HepG2 (cell line): ENCODE measurements at regions not wholly inside any gene's neighbourhood (a gene's known extent, or its start where the extent isn't known, plus 50 kb on each side); places are given as distances from the start of the nearest gene placed in this dataset.
A peak's percentile ranks its signal among the peaks of the same experiment; 100 is the strongest.

ENCODE experiments used
- ATAC-seq: fragments of 200-7000 bp; cut with Tn5 transposase; 3 replicates; pipeline ENCODE4 v1.9.1; 2020; ENCODE audit warnings: mild to moderate bottlenecking, moderate library complexity
- BruUV-seq: library from RNA; stranded (reverse); fragments of 400-500 nt; replicated peaks from 2 replicates; lab custom pipeline; 2021; lab: Mats Ljungman, UMichigan
- CTCF ChIA-PET: fragments of 300-600 bp; formaldehyde crosslinking; extraction: SDS; loops from one replicate; lab custom pipeline; 2021; ENCODE audit warnings: low total read pairs, inconsistent platforms, low intra/inter-chr PET ratio; lab: Yijun Ruan, JAX
- POLR2A ChIA-PET: fragments of 350-600 bp; sonication (Branson Sonifier 250); formaldehyde crosslinking; loops from one replicate; lab custom pipeline; 2020; ENCODE audit warnings: antibody characterized with exemption, inconsistent platforms; lab: Yijun Ruan, JAX
- DNase-seq: peaks from one replicate; pipeline ENCODE4 v3.0.0-alpha.2; 2015; ENCODE audit warnings: low spot score
- FAIRE-seq: peaks from 3 replicates; lab custom pipeline; 2011; peaks lifted over from hg19 to GRCh38; lab: Jason Lieb, UNC
- H2AFZ ChIP-seq: one replicate; pipeline ENCODE4 v1.6.1; 2011; ENCODE audit warnings: low read length, inconsistent platforms
- H3K27ac ChIP-seq: fragments of 300-600 bp; 3 replicates; pipeline ENCODE4 v1.8.0; 2011; ENCODE audit warnings: mixed run types, mild to moderate bottlenecking, mixed read lengths, low read length, inconsistent platforms; ENCODE audit not compliant: insufficient read depth; ENCODE audit errors: extremely low read length
- H3K27me3 ChIP-seq, 2 experiments: fragments of 200-600 bp in 1 of 2; 2 replicates in 1 of 2; 3 replicates in 1 of 2; pipeline versions ENCODE4 v1.6.0 to v1.8.0; 2011; ENCODE audit warnings: low read length in 2 of 2, mild to moderate bottlenecking in 2 of 2, moderate library complexity in 2 of 2, inconsistent platforms in 1 of 2; ENCODE audit not compliant: insufficient read depth in 2 of 2, control insufficient read depth in 1 of 2
- H3K36me3 ChIP-seq, 2 experiments: fragments of 200-600 bp in 1 of 2; replicated peaks in 1 of 2; 2 replicates in 1 of 2; 3 replicates in 1 of 2; pipeline versions ENCODE4 v1.5.1 to v1.8.0; 2011; ENCODE audit warnings: low read length in 2 of 2, inconsistent platforms in 1 of 2; ENCODE audit not compliant: insufficient read depth in 2 of 2, control insufficient read depth in 1 of 2
- H3K4me1 ChIP-seq: 2 replicates; pipeline ENCODE4 v1.5.1; 2012; ENCODE audit warnings: low read length, inconsistent platforms; ENCODE audit not compliant: insufficient read depth
- H3K4me2 ChIP-seq: 2 replicates; pipeline ENCODE4 v1.6.0; 2011; ENCODE audit warnings: low read depth, low read length, inconsistent platforms
- H3K4me3 ChIP-seq, 3 experiments: fragments of 200-600 bp in 1 of 3; sonication (generic), shearing (Covaris generic) in 1 of 3; replicated peaks in 1 of 3; 2 replicates each; pipeline ENCODE4 v1.5.1; 2011 to 2016; ENCODE audit warnings: low read length in 3 of 3, inconsistent platforms in 2 of 3, low read depth in 2 of 3, mild to moderate bottlenecking in 2 of 3, control low read depth in 1 of 3, mixed read lengths in 1 of 3; ENCODE audit not compliant: insufficient read depth in 1 of 3
- H3K79me2 ChIP-seq: one replicate; pipeline ENCODE4 v1.6.1; 2011; ENCODE audit warnings: low read length, inconsistent platforms; ENCODE audit not compliant: insufficient read depth
- H3K9ac ChIP-seq: 2 replicates; pipeline ENCODE4 v1.6.0; 2011; ENCODE audit warnings: mild to moderate bottlenecking, low read depth, low read length, inconsistent platforms; ENCODE audit not compliant: insufficient read depth
- H3K9me3 ChIP-seq: 2 replicates; pipeline ENCODE4 v1.5.1; 2012; ENCODE audit warnings: mild to moderate bottlenecking, low read length
- H4K20me1 ChIP-seq: 2 replicates; pipeline ENCODE4 v1.6.0; 2011; ENCODE audit warnings: inconsistent platforms, mild to moderate bottlenecking, low read length, moderate library complexity; ENCODE audit not compliant: insufficient read depth
- BATF2 ChIP-seq: sonication (generic); formaldehyde crosslinking; IDR thresholded peaks from 2 replicates; pipeline ENCODE4 v1.8.0; 2022; ENCODE audit warnings: mild to moderate bottlenecking, missing genetic modification reagents, moderate library complexity
- ELF1 ChIP-seq: sonication (generic); formaldehyde crosslinking; IDR thresholded peaks from 2 replicates; pipeline ENCODE4 v1.4.0; 2020; ENCODE audit warnings: missing genetic modification reagents
- HDAC2 ChIP-seq: sonication (generic); formaldehyde crosslinking; IDR thresholded peaks from 2 replicates; pipeline ENCODE4 v1.4.0; 2020; ENCODE audit warnings: missing genetic modification reagents
- MEF2D ChIP-seq: sonication (generic); formaldehyde crosslinking; IDR thresholded peaks from 2 replicates; pipeline ENCODE4 v1.5.1; 2020; ENCODE audit warnings: mild to moderate bottlenecking, missing genetic modification reagents
- RBM22 ChIP-seq: fragments of 200-400 bp; formaldehyde crosslinking; optimal IDR thresholded peaks from 2 replicates; pipeline ENCODE3; 2017; ENCODE audit warnings: mild to moderate bottlenecking, low read length, moderate library complexity
- SMC3 ChIP-seq: IDR thresholded peaks from 2 replicates; pipeline ENCODE4 v1.6.1; 2011; ENCODE audit warnings: low read length, improper control_type of control experiment
- SOX13 ChIP-seq, 3 experiments: fragments of 450-650 bp in 1 of 3; sonication (generic) in 1 of 3; formaldehyde crosslinking in 1 of 3; IDR thresholded peaks in 2 of 3; conservative IDR thresholded peaks in 1 of 3; 2 replicates each; pipeline versions ENCODE4 v1.5.0 to v1.6.1; 2016 to 2020; ENCODE audit warnings: antibody characterized with exemption in 1 of 3, mild to moderate bottlenecking in 1 of 3, missing compliant biosample characterization in 1 of 3, missing genetic modification reagents in 1 of 3, moderate library complexity in 1 of 3
- TCF12 ChIP-seq, 2 experiments: fragments of 450-650 bp in 1 of 2; sonication (generic) in 1 of 2; formaldehyde crosslinking in 1 of 2; IDR thresholded peaks; 2 replicates each; pipeline versions ENCODE4 v1.6.1 to v1.8.0; 2017 to 2022; ENCODE audit warnings: antibody characterized with exemption in 1 of 2, mild to moderate bottlenecking in 1 of 2, missing genetic modification reagents in 1 of 2, moderate library complexity in 1 of 2
- ZMYM3 ChIP-seq: sonication (generic); formaldehyde crosslinking; IDR thresholded peaks from 2 replicates; pipeline ENCODE4 v1.5.1; 2020; ENCODE audit warnings: mild to moderate bottlenecking, missing genetic modification reagents
- ZNF570 ChIP-seq: sonication (generic); formaldehyde crosslinking; IDR thresholded peaks from 2 replicates; pipeline ENCODE4 v1.4.0; 2020; ENCODE audit warnings: mild to moderate bottlenecking, missing genetic modification reagents, borderline replicate concordance
- ZNF614 ChIP-seq: IDR thresholded peaks from 2 replicates; pipeline ENCODE4 v1.6.1; 2018; ENCODE audit warnings: missing biosample characterization, missing genetic modification reagents, inconsistent platforms, borderline replicate concordance
- ZNF768 ChIP-seq: sonication (generic); formaldehyde crosslinking; IDR thresholded peaks from 2 replicates; pipeline ENCODE4 v1.4.0; 2020; ENCODE audit warnings: missing genetic modification reagents
- ZNF891 ChIP-seq: sonication (generic); formaldehyde crosslinking; IDR thresholded peaks from 2 replicates; pipeline ENCODE4 v1.5.0; 2020; ENCODE audit warnings: mild to moderate bottlenecking, missing genetic modification reagents
- WGBS: methylation state at CpG from one replicate; pipeline ENCODE4 v1.1.6; 2017; ENCODE audit warnings: low lambda C conversion rate; 5-methylcytosine and 5-hydroxymethylcytosine counted together
- in situ Hi-C: cut with HindIII; loops from 2 replicates; pipeline ENCODE4 v1.10.0; 2017; ENCODE audit warnings: low pct_unique_long_range_greater_than_20kb; ENCODE audit not compliant: extremely low pct_ligation_motif_present
- intact Hi-C: fragments of 100-400 bp; cut with micrococcal nuclease; formaldehyde crosslinking; loops from one replicate; pipeline ENCODE4 v1.10.0; 2022; ENCODE audit not compliant: unreplicated experiment
- TF ChIP-seq, protein P1 (sequence below): sonication (generic); formaldehyde crosslinking; conservative IDR thresholded peaks from 2 replicates; pipeline ENCODE4 v1.5.0; 2020; ENCODE audit warnings: missing genetic modification reagents
- TF ChIP-seq, protein P2 (sequence below): sonication (generic); formaldehyde crosslinking; IDR thresholded peaks from 2 replicates; pipeline ENCODE4 v1.8.0; 2022; ENCODE audit warnings: mild to moderate bottlenecking, missing genetic modification reagents

GRCh38 chr3:13231781-13232666, 158.8 kb upstream of the IQSEC1 start (continued):
- no peak for TF ChIP-seq ZNF891 (CRISPR knock-in tag)
- TF ChIP-seq ELF1 (CRISPR knock-in tag), result no peak
- no peak for TF ChIP-seq MEF2D (CRISPR knock-in tag)
- no peak for TF ChIP-seq TCF12 (IDR thresholded peaks at IDR 0.05)
- no peak for TF ChIP-seq TCF12 (CRISPR knock-in tag; IDR thresholded peaks at IDR 0.05)
- no peak for TF ChIP-seq SOX13 (IDR thresholded peaks at IDR 0.05)
- TF ChIP-seq SOX13 (CRISPR knock-in tag; conservative IDR thresholded peaks at IDR 0.05 in 1 of 2, IDR thresholded peaks at IDR 0.05 in 1 of 2), result no peak
- TF ChIP-seq, protein P1, sequence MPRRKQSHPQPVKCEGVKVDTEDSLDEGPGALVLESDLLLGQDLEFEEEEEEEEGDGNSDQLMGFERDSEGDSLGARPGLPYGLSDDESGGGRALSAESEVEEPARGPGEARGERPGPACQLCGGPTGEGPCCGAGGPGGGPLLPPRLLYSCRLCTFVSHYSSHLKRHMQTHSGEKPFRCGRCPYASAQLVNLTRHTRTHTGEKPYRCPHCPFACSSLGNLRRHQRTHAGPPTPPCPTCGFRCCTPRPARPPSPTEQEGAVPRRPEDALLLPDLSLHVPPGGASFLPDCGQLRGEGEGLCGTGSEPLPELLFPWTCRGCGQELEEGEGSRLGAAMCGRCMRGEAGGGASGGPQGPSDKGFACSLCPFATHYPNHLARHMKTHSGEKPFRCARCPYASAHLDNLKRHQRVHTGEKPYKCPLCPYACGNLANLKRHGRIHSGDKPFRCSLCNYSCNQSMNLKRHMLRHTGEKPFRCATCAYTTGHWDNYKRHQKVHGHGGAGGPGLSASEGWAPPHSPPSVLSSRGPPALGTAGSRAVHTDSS (CRISPR knock-in tag), result no peak

DNA sequence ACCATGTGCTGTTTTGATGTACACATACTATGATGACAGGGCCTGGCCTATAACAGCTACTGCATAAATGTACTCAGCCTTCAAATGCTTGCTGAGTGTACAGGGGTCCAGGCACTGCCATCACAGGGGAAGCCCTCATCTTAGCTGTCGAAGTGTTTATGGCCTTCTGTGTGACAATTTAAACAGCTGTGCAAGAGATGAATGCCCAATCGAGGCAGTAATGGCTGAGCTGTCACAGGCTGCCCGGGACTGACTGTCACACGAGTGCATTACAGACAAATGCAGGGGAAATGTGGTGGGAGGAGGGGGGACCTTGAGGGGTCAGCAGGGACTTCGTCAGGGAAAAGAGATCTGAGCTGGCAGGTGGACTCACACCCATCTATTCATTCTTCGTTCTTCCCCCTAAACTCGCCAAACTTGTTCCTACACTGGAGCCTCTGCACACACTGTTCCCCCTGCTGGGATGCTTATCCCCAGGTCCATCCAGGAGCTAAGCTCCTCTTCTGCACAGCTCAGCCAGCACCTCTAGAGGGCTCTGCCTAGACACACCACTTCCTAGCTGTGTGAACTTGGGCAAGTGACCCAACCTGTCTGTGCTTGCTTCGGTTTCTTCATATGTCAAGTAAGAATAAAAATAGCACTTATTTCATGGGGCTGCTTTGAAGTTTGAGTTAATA, 156.2 kb upstream of the IQSEC1 start:
- no peaks in the 10 kb centered on the region; the same call in 1 of the 2 replicates for H4K20me1 ChIP-seq
- no peak overlapping the region for H3K27ac ChIP-seq
- peaks cover 24% of the 10 kb centered on the region for H3K4me1 ChIP-seq
- ATAC-seq, result peak; percentile 77
- BruUV-seq, result no TSS peak
- CTCF ChIA-PET, result interaction anchor here (0.6 to 1.2 kb wide), 4 partner anchors 54 to 232 kb away, joined by 3 to 4 read pairs (median 3); no protein-coding TSS in a partner anchor
- H3K9me3 ChIP-seq, result no peaks in the 10 kb centered on the region
- no peak overlapping the region for H3K4me2 ChIP-seq
- WGBS, result 82% methylated on average over 8 of the region's 8 CpGs
- peak; percentile 23 for FAIRE-seq
- no peak overlapping the region for H2AFZ ChIP-seq
- intact Hi-C loops (no loop called here), in situ Hi-C loops (no loop called here)
- H3K9ac ChIP-seq, result no peak overlapping the region
- no peaks in the 10 kb centered on the region for H3K79me2 ChIP-seq
- H3K4me3 ChIP-seq, result no peak overlapping the region
- 0 out of 5 replicates have a peak, but pooled peaks cover 0 to 8% of the 10 kb centered on the region in 2 experiments for H3K36me3 ChIP-seq
- POLR2A ChIA-PET, result interaction anchor here (1.1 kb wide), 1 partner anchor 32 kb away, joined by 3 read pairs; no protein-coding TSS in a partner anchor
- H3K27me3 ChIP-seq, result no peaks in the 10 kb centered on the region
- peak; percentile 37 for DNase-seq
- TF ChIP-seq ZNF768 (CRISPR knock-in tag), result peak; percentile 98
- TF ChIP-seq ZMYM3, result peak; percentile 68
- peak; percentile 72 for TF ChIP-seq RBM22
- 0 out of 2 replicates have a peak, but pooled peaks have one; percentile 25 for TF ChIP-seq HDAC2 (CRISPR knock-in tag)
- TF ChIP-seq, protein P2, sequence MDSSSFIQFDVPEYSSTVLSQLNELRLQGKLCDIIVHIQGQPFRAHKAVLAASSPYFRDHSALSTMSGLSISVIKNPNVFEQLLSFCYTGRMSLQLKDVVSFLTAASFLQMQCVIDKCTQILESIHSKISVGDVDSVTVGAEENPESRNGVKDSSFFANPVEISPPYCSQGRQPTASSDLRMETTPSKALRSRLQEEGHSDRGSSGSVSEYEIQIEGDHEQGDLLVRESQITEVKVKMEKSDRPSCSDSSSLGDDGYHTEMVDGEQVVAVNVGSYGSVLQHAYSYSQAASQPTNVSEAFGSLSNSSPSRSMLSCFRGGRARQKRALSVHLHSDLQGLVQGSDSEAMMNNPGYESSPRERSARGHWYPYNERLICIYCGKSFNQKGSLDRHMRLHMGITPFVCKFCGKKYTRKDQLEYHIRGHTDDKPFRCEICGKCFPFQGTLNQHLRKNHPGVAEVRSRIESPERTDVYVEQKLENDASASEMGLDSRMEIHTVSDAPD (CRISPR knock-in tag), result no peak
- TF ChIP-seq SMC3, result peak; percentile 53
- 0 out of 2 replicates have a peak, but pooled peaks have one; percentile 39 for TF ChIP-seq ZNF614
- no peak for TF ChIP-seq ZNF570 (CRISPR knock-in tag)
- no peak for TF ChIP-seq BATF2
